ENCODE measurements at regions not wholly inside any gene's neighbourhood (a gene's known extent, or its start where the extent isn't known, plus 50 kb on each side); places are given as distances from the start of the nearest gene placed in this dataset.
"Not testable (repeated sequence)": the region's sequence is repeated elsewhere in the genome, so short reads cannot be mapped to it uniquely, and the experiment has no call there.

DNA sequence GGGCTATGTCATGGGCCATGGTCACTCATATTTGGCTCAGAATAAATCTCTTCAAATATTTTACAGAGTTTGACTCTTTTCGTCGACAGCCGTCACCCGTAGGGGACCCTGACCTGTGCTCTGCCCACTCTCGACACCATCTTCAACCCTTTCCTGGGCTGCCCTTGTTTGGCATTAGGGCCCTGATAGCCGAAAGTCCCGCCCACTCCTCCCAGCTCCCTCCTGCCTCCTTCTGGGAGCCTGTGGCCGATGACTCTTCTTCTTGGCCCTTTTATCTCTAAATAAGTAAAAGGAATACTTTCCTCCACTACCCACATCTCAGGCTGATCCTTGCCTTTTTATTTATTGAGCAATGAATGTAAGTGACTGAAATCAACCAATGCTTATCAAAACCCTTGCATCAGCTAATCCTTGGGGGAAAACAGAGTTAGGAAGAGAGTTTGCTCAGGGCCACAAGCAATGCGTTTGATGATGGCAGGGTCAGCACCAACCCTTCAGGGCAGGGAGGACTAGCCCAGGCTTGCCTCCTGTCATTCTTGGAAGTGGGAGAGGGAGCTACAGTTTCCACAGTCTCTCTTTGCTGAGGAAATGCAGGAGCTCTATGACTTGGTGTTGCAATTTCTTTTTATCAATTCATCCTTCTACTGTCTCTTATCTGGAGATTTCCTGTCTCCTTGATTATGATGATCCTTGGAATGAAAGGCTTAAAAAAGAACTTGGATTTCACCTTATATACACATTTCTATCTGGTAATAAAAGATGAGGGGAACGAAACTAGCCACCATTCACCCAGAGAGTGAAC, 218.2 kb upstream of the PODXL start:
- DNase-seq: no peak

DNA sequence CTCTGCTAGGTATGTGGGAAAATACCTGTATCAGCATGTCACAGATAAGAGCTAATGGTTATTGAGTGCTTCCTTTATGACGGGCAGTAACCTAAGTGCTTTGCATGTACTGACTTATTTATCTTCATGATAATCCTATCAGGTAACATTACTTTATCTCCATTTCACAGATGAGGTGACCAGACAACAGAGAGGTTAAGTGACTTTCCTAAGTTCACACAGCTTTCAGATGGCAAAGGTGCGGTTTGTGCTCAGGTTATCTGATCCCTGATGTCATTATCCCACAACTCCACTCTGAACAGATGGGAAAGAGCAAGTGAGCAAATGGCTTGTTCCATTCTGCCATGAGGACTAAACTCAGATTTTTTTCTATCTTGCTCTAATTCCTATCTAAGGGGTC, 217.0 kb upstream of the PODXL start:
- DNase-seq: no peak

DNA sequence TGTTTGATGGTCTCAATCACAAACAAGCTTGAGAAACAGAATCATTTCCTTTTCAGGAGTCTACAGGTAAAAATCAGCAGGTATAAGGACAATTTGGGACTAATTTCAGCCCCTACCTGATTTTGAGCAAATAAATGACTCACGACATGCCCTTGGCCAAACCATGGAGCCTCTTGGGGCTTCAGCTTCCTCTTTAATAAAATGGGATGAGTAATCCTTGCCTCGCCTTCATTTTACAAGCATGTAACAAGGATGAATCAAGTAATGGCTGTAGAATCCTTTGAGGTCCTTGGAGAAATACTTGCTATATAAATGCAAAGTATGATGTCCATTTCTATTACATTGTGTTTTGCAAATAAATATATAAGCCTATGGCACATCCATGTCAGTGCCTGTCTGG, 212.8 kb upstream of the PODXL start:
- DNase-seq: no peak

DNA sequence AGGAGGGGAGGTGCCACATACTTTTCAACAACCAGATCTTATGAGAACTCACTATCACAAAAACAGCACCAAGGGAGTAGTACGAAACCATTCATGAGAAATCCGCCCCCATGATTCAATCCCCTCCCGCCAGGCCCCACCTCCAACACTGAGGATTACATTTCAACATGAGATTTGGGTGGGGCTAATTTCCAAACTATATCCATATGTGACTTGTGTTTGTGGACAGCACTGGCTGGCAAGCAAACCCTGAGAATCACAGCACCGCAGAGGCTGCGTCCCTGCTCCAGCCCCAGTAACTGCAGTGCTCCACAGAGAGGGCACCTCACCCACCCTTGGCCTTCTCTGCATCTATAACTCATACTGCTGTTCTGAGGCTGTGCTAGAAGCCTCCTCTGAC, 211.2 kb upstream of the PODXL start:
- no peak for DNase-seq

DNA sequence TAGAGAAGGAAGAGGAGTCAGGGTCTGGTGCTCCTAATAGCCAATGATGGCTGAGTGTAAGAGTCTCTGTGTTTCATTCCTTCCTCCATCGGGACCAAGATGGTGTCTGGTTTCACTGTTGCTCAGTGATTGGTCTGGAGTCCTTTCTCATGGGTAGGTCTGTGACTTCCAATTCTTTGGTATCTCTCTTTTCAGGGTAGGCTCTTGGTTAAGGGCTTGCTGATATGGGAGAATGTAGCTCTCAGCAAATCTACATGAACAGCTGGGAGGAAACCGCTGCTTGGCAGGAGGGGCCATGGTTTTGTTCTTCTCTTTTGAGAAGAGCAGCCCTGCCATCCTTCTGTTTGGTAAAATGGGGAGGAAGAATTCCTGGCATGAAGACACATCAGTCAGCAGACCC, 209.1 kb upstream of the PODXL start:
- DNase-seq: no peak

DNA sequence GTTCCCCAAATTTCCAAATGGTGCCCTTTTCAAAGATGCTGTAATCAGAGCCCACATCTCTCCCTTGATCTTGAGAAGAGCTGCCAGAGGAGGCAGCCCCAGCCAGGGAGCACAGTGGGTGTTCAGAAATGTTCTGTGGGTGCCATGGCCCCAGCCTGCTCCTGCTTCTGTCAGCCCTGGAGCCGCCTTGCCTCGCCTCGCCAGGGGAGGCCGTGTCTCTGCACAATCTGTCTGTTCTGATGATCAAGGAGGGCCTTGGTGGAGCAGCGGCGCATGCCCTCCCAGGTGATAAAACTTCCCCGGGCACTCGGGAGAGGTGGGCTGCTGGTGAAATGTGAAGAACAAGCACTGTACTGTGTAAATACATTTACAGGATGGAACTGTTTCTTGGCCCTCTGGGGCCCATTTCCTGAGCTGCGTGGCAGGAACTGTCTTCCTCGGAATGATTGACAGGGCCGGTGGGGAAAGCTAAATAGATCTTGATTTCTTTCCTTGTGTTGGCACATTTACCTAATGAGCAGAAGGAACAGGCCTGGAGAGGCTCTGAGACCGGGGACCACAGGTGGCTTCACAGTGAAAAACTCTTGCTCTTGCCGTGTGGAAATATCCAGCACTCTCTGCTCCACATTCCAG, 207.8 kb upstream of the PODXL start:
- DNase-seq: no peak

DNA sequence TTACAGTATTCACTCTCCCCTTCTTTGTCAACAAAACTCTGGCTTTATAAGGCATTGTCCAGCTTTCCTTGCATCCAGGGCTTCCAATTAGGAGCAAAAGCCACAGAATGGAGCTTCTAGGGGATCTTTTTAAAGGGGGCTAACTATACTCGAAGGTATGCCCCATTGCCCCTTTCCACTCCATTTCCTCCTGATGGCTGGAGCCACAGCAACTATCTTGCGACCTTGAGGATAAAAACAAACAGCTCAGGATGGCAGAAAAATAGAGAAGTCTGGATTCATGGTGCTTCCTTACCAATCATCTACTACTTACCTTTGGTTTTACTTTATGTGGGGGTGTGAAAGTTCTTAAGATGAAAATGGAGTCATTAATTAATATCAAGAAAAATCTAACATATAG, 206.3 kb upstream of the PODXL start:
- DNase-seq: no peak

DNA sequence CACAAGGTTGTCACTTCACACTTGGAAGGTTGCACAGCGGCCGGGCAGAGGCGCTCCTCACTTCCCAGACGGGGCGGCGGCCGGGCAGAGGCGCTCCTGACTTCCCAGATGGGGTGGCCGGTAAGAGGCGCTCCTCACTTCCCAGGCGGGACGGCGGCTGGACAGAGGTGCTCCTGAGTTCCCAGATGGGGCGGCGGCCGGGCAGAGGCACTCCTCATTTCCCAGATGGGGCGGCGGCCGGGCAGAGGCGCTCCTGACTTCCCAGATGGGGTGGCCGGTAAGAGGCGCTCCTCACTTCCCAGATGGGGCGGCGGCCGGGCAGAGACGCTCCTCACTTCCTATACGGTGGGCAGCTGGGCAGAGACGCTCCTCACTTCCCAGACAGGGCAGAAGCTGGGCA, 199.4 kb upstream of the PODXL start:
- not testable (repeated sequence) for DNase-seq

DNA sequence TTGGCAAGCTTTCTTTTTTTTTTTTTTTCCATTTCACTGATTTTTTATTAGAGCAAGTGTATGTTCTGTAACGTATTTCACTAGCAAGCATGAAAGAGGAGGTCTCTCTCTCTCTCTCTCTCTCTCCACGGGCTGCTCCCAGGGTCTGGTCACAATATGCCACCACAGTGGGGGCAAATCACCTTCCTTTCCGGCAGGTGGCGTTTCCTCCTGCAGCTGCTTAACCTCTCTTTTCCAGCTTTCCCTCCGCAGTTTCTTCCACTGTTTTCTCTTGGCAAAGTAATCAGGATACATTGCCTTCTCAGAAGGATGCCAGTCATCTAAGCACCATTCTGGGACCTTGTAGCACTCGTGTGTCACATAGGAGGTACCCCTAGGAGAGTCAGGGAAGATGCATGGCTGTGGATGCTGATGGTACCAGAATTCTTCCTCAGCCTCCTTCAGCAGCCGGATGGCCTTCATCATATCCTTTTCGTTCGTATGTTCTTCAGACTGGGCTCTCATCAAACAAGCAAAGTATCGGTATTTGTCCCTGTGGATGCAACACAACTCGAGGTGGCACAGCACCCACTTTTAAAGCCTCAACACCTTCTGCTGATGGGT, 197.3 kb upstream of the PODXL start:
- no peak for DNase-seq

DNA sequence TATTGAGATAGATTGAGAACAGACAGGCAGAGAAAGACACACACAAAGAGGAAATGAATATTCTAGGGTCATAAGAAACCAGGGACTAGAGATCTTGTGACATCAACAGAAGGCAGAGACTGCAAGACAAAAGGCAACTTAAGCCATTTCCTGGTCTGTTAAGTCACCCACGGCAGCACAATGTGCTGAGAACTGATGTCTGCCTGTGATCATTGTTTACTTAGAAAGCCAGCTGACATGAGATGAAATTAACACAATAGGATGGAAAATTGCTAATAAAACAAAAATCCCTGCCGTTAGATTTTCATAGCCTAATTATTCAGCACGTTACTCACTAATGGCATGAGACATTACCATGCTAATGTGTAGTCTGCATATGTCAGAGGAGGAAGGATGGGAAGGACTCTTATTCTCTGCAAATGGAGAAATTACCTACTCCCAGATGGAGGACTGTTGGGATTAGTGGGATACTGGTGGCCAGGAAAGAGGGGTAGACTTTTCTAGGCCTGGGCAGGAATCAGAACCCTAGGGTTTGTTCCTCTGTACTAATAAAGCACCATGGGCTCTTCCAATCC, 191.3 kb upstream of the PODXL start:
- DNase-seq: no peak

DNA sequence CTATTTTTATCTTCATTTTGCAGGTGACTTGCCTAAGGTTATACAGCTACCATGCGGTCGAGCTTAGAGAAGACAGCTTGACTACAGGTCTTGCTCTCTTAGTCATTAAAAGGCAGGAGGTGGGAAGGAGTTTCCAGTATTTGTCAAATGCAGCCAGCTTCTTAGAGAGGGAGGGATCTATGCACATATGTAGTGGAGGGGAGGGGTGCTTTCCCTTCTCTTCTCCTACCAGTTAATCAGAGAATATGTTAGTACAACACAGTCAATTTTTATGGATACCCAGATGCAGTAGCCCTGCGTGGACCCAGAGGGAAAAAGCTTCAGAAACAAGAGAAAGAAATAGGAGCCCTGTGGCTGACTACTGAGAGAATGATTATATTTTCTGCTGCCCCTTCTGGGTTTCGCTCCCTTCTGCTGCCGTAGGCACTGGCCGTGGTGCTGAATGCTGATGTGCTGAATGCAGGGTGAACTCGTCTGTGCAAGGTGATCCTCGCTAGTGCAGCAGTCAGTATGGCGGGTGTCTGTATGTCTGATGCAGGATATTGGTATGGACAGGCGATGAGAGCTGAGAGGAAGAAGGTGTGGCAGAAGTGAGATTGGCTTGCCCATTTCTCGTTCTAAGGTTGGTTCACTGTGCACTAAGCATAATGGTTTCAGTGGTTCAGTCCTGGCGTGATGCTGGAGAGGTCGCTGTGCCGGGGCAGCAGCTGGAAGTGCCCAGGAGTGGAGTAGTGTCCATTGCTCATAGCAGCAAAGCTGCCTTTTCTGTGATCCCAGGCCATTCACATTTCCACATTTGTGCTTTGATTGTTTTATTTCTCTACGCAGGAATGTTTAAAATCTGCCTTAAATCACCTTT, 189.2 kb upstream of the PODXL start:
- no peak for DNase-seq

DNA sequence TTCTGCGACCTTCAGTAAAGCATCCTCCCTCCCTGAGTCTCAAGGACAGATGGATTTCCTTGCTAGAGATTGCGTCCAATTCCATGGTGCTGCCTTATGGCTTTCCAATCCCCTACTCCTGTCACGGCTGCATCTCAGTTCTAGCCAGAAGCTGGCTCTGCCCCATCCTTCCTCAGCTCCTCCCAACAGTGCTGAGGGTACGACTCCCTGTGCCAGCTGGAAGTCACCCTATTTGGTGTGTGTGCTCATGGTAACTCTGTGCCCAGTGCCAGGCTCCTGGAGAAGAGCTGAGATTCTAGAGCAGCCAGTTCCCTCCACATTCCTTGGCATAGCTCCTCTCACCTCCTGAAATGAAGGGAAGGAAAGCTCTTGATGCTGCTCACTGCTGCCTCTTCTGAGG, 185.0 kb upstream of the PODXL start:
- DNase-seq: no peak

DNA sequence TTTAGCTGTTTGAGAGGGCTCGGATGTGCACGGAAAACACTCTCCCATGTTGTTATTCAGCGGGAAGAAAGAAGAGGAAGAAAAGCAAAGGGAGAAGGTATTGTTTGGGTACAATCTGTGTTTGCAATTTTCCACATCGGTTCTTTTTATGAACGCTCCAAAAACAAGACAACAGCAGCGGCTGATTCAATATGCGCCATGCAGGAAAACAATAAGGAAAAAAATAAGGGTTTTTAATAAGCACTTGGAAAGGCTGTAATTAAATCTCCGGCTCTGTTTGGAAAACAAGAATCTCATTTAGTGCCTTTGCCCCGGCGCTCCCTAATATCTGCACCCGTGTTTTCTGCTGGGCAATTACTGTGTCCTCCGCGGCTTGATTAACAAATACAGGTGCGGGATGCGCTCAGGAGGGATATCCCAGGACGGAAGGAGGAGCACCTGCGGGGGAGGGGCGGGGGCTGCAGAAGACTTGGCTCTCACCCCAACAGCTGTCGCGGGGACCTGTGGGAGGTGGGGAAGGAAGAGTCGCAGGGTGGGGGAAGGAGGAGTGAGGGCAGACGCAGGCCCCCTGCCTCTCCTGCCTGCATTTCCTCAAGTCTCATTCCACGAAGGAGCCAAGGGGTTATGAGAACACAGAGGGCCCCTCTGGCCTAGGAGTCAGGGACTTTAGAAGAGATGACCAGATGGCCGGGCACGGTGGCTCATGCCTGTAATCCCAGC, 181.5 kb upstream of the PODXL start:
- DNase-seq: no peak

DNA sequence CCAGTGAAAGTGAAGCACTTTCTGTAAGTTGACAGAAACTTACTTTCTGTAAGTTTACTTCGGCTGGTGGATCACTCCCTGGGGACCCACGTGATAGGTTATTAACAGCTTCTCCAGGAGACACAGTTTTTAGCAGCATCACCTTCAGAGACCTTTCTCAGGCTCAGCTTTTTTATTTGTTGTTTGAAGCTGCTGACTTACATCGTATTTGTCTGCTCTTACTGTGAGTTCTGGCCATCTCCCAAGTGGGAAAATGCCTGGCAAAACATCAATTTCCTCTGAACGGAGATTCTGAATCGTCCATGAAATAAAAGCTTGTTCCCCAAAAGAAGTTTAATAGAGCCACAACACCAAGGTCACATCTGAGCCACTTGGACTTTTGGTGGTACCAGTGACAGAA, 178.7 kb upstream of the PODXL start:
- DNase-seq: no peak

DNA sequence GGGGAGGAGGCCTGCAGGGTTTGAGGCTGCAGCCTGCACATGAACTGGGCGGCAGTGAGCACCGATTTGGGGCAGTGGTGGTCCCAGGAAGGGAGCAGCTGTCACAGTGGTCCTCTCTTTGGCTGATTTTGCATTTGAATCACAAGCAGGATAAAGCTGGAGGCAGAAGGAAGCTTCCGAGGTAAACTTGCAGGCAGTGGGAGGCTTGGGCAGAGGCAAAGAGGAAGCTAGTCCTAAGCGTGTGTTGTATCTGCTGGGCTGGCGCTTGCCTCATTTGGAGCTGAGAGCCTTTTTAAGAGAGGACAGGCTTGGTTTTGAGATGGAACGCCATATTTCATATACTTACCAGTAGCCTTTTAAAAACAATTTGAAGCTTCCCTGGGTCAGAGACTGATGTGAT, 177.2 kb upstream of the PODXL start:
- no peak for DNase-seq

DNA sequence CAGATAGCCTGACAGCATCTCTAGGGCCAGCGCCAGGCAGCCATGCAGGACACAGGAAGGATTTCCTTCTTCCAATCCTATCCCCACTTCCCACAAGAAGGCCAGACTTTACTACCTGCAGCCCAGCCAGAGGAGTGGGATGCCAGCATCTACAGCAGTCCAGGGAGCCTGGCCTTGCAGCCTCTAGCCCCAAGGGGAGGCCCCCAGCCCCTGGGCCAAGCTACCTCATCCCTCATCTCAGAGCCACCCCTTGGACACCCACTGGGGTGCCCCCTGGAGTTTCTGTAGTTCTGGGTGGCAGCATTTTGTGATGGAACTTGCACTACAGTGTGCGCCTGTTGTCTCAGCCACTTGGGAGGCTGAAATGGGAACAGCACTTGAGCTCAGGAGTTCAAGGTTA, 170.8 kb upstream of the PODXL start:
- DNase-seq: no peak

DNA sequence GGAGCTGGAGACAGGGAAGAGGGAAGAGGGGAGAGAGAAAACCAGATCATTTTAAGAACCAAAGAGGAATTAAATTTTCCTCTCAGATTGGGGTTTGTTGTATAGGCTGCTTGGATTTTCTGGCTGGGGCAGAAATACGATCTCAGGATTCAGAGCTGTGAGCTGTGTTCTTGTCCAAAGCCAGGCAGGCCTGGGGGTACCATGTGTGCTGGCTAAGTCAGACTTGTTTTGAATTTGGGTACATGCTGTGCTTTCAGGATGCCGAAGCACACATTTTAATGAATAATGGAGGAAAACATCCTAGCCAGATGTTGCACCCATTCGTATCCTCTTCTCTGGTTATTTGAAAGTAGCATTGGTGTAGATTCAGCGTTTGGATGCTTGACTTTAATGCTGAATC, 170.3 kb upstream of the PODXL start:
- DNase-seq: no peak

DNA sequence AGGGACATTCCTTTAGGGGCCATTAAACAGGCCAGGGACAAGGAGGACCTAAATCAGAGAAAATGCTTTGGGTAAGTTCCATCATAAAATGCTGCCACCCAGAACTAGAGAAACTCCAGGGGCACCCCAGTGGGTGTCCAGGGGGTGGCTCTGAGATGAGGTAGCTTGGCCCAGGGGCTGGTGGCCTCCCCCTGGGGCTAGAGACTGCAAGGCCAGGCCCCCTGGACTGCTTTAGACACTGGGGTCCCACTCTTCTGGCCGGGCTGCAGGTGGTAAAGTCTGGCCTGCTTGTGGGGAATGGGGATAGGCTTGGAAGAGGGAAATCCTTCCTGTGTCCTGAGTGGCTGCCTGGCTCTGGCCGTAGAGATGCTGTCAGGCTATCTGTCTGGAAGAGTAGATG, 169.6 kb upstream of the PODXL start:
- no peak for DNase-seq

DNA sequence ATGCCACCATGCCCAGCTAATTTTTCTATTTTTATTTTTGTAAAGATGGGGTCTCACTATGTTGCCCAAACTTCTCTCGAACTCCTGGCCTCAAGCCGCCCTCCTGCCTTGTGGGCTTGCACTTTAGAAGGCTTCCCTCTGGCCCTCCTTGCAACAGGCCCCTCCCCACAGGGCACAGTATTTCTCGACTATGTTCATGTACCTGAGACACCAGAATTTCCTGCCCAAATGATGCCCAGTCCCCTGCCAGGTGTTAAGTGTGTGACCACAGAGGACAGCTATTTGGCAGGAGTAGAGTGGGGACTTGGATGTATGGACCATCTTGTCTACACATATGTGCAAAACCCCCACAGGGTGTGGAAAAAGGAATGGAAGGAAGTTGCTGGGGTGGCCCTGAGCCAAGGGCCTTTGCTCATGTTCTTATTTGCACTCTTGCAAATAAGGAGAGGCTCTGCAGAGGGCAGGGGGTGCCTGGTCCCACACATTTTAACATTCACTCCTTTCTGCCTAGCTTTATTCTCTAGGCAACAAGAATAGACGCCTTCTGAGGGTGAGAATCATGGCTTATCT, 168.4 kb upstream of the PODXL start:
- DNase-seq: no peak

DNA sequence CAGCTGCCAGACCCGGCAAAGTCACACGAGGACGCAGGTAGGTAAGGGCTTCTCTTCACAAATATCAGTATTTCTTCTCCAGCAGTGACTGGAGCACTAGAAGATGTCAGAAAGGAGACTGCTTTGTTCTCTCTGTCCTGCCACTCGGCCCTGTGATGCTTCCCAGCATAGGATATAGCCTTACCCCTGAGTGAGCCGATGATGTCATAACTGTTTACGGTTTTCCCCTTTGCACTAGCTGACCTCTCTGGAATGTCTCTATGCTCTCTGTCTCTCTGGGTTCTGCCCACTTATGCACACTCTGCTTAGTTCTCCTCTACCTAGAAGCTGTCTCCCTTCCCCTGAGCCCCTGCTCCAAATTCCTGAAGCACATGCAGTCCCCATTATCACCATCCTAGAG, 167.5 kb upstream of the PODXL start:
- peak; percentile 7 for DNase-seq

DNA sequence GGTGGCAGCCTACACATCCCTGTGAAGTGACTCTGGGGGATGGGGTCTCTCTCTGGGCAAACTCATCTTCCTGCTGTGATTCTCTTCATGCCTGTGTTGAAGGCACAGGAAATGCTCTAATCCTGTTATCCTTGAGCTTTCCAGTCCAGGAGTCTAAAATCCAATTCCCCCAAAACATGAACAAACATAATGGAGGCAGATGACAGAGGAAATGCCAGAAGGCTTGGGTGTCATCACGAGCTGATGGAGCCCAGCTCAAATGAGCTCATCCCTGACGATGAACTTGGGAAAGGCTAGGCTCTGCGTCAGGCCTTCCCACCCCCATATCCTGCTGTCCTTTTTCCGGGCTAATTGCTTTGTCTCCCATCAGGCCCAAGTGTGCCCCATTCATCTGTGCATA, 165.9 kb upstream of the PODXL start:
- no peak for DNase-seq

DNA sequence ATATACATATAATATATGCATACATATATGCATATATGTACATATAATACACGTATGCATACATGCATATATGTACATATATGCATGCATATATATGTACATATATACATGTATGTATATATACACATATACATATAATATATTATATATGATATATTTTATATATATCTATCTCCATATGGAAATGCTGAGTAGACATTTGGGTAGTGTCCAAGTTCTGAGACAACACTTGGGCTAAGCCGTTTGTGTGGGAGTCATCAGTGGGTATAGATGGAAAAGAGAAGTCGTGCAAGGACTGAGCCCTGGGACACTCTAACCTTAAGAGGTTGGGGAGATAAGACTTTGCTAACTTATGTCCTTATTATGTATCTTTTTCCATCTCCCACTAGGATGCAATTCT, 165.2 kb upstream of the PODXL start:
- DNase-seq: no peak

Data from HCEC 1CT (cell line).